GM18498 (cell line): ENCODE measurements at regions not wholly inside any gene's neighbourhood (a gene's known extent, or its start where the extent isn't known, plus 50 kb on each side); places are given as distances from the start of the nearest gene placed in this dataset.

Experiments
- ATAC-seq: cut with Tn5 transposase; IDR thresholded peaks from one replicate; pipeline ENCODE4 v1.9.1; 2021; ENCODE audit warnings: mild to moderate bottlenecking, moderate library complexity; ENCODE audit not compliant: unreplicated experiment

- ATAC-seq: no peak
Observed at GRCh38 chr1:188359315-188359714, 1530.6 kb downstream of the PLA2G4A start.

- ATAC-seq: no peak
Observed at GRCh38 chr1:188363943-188364342, 1535.2 kb downstream of the PLA2G4A start.

GRCh38 chr1:188364927-188365449 lies 1536.2 kb downstream of the PLA2G4A start:
- ATAC-seq: no peak

DNA sequence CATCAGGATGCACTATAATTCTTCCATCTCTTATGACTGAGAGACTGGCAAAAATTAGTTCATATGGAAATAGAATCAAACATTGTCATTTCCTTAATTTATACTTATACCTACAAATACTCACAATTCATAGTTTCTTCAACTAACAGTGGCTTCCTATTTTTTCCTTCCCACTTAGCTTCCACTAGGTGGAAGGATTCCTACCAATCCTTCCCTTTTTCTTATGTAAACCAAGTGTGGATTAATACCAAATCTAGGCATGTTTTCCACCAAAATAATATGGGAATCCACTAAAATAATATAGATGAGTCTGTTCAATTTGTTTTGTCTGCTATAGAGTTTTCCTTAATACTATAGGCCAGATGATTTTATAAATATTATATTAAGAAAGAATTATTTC lies 1537.1 kb downstream of the PLA2G4A start:
- ATAC-seq: no peak

- ATAC-seq: no peak
Observed at GRCh38 chr1:188367661-188368060, 1538.9 kb downstream of the PLA2G4A start.

GRCh38 chr1:188371295-188371806 lies 1542.6 kb downstream of the PLA2G4A start:
- no peak for ATAC-seq

DNA sequence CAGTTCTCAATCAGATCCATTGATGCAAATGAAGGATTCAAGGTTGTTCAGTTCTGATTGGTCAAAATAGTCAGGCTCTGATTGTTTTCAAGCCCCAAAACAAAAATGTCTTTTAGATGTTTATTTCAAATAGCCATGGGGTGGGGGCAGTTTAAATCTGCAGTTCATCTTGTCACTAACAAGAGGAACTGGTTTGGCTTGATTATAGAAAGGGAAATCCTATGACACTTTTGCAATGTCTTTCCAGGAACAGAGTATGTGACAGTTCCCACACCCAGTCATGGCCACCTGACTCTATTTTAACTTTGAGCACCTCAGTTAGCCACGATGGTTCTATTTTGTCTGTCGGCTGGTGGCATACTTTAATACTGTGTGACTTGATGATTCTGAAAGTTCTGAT lies 1544.1 kb downstream of the PLA2G4A start:
- no peak for ATAC-seq

DNA sequence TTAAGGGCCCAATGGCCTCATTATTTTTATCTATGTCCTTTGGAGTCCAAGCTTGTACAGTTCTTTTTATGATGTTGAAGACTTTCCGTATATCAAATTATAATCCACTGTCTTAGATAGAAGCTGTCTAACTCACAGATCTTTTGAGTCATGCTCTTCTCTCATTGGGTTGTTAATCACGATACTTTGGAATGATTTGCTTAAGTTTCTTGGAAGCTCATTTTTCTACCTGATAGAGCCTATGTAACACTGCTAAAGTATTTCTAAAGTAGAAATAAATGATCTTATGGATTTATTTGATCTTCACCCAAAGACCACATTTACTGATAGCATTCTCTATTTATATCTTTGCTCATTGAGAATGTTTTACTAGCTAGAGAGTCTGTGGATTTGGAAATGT lies 1554.1 kb downstream of the PLA2G4A start:
- ATAC-seq: no peak

- no peak for ATAC-seq
Observed at GRCh38 chr1:188386161-188386560, 1557.4 kb downstream of the PLA2G4A start.

DNA sequence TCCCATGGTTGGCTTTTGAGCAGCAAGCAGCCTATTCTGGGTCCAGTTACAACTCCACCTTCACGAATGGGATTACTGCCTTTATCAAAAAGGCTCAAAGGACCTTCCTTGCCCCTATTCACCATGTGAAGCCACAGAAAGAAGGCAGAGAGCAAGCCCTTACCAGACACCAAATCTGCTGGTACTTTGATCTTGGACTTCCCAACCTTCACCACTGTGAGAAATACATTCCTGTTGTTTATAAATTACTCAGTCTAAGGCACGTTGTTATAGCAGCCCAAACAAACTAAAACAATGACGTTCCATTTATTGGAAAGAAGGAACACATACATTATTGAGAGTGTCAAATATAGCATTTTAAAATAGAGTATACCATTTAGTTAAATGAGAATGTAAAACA lies 1557.9 kb downstream of the PLA2G4A start:
- no peak for ATAC-seq

DNA sequence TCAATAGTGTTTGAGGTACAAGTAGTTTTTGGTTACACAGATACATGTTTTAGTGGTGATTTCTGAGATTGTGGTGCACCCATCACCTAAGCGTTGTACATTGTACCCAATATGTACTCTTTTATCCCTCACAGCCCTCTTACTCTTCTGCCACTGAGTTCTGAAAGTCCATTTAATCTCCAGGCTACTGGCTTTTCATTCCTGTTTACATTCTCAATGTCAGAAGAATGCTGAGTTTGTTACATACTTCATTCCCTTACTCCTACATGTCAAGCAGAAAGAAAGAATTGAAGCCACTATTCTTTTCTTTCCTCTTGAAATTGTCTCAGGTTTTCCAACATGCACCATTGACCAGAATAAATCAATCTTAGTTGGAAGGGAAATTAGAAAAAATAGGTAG lies 1565.9 kb downstream of the PLA2G4A start:
- no peak for ATAC-seq

GRCh38 chr1:188397521-188397920 lies 1568.8 kb downstream of the PLA2G4A start:
- ATAC-seq: no peak

GRCh38 chr1:188402986-188403385 lies 1574.2 kb downstream of the PLA2G4A start:
- no peak for ATAC-seq

DNA sequence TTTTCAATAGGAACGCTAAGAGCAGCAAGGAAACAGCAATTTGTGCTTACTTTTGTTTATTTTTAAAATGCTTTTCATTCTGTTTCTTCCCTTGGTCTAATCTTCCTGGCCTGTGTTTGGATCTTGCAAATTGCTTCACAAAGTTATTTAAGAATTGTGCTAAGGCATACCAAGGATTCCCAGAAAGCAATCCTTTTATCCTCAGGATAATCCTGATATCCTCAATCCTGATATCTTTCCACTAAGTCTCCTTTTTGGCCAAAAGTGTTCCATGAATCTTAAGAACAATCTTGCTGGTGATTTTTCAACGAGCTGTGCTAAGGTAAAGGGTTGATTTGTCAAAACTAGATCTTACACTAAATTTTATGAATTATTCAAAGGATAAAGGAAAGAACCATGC lies 1577.9 kb downstream of the PLA2G4A start:
- ATAC-seq: no peak

DNA sequence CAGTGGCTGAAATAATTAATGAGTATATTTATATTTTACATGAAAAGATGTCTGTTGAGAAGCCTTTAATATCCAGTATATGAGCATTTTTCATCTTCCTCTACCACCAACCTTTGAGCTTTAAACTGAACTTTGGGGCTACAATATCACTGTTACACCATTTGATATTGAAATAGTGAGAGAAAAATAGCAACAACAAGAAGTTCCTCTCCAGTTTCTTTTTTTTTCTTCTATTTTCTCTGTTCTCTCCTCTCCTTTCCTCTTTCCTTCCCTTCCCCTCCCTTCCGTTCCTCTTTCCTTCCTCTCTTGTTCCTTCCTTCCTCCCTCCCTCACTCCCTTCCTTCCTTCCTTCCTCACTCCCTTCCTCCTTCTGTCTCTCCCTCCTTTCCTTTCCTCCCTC lies 1591.4 kb downstream of the PLA2G4A start:
- no peak for ATAC-seq

DNA sequence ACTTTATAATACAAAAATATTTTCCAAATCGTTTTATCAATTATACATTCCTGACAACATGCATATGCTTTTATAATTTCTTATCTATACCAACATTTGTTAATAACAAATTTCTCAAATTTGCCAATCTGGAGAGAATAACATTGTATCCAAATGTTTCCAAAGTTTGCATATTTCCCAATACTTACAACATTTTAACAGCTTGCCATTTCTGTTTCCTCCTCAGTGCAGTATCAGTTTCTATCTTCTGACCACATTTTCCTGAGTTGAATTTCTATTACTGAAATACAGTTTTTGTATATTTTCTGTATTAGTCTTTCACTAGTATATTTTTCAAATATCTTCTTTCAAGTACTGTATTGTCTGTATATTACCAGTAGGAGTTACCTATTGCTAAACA lies 1594.3 kb downstream of the PLA2G4A start:
- ATAC-seq: no peak

DNA sequence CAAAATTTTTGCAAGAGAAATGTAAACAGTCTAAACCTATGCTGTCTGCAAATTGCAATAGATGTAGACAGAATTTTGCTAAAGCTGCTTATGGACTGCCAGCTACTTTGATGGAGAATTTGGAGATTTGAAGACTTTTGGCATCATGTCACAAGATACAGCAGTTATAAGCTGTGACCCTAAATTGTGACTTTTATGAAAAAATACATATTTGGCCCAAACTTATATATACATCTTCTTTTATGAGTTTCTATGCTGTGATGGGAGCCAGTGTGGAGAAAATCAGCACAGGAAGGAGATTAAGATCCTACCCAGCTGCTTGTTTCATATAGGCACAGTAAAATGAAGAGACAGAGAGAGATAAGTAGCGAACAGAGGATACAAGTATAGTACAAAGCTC lies 1595.4 kb downstream of the PLA2G4A start:
- ATAC-seq: no peak

- no peak for ATAC-seq
Observed at GRCh38 chr1:188425687-188426086, 1596.9 kb downstream of the PLA2G4A start.

DNA sequence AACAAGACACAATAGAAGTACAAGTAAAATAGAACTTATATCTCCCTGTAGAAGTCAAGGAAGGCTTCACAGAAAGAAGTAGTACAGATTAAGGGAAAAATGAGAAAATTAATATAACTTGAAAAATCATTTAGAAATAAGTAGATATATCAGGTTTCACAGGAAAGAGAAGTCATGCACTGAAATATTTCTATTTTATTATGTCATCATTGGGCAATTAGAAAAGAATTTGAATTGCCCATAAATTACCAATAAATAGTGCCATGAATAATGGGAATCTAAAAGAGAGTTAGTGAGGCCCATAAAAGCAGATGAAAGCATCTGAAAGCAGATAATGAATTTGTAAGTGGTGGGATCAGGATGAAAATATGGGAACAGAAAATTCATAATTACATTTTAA lies 1597.8 kb downstream of the PLA2G4A start:
- no peak for ATAC-seq

DNA sequence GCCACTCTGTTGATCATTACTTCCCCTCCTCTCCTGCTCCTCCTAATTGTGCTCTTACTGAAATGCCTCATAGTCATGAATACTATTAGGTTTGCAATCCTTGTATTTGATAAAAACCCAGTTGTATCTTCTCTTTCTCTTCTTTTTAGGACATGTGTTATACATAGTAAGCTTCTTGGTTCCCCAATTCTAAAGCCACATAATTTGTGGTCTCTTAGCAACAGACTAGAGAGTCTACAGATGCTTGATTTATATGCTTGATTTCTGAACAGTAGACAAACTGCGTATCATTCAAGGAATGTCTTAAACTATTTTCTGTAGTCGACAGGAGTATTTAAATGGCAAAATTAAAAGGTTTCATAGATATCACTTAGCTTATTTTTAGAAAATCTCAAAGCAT lies 1598.9 kb downstream of the PLA2G4A start:
- no peak for ATAC-seq

DNA sequence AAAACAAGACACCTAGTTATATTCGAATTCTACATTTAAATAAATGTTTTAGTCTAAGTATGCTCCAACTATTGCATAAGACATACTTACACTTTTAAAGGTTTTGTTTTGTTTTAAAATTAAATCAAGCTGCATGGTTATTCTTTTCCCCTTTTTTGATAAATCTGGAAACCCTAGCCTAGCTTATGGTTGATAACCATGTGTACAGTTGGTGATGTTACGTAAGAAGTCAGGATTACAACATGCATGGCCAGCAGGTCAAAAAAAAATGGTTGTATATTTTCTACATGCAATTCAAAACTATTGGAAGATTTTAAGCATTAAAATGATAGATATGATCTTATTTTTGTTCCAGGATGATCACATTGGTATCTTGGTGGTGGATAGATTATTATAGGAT lies 1600.6 kb downstream of the PLA2G4A start:
- ATAC-seq: no peak

- no peak for ATAC-seq
Observed at GRCh38 chr1:188432427-188432826, 1603.7 kb downstream of the PLA2G4A start.

GRCh38 chr1:188433425-188433824 lies 1604.7 kb downstream of the PLA2G4A start:
- ATAC-seq: no peak
